ENCODE measurements at regions not wholly inside any gene's neighbourhood (a gene's known extent, or its start where the extent isn't known, plus 50 kb on each side); places are given as distances from the start of the nearest gene placed in this dataset.
"Not testable (repeated sequence)": the region's sequence is repeated elsewhere in the genome, so short reads cannot be mapped to it uniquely, and the experiment has no call there.

DNA sequence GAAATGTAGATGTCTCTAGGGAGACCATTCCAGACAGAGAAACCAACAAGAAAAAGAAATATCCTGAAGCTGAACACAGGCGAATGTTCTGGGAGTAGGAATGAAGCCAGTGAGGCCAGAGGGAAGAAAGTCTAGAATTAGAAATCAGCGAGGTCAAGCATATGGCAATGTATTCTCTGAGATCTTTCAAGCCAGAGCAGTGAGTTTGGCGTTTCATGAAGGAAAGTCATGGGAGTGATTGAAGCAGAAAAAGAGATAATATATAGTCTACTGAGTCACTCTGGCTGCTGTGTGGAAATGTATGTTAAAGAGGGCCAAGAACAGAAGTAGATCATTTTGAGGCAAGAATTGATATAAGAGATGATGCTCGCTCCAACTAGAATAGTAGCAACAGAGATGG lies 576.0 kb downstream of the PCDH17 start:
- DNase-seq = no peak

DNA sequence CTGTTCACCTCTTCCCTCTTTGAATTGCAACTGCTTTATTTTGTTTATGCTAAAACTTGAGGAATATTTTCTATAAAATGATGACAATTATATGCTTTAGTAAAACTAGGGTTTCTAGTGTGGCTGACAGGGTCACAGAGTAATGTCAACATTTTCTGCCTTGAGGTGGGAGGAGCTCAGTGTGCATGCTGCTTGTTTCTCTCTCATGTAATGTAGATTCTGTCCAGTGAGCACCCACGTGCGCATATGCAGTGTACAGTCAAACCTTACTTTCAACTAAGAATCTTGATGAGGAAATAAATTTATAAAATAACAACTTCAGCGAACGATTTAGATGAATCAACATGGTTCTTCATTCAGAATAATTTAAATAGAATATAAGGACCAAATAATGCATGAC lies 603.9 kb downstream of the PCDH17 start:
- DNase-seq = no peak

DNA sequence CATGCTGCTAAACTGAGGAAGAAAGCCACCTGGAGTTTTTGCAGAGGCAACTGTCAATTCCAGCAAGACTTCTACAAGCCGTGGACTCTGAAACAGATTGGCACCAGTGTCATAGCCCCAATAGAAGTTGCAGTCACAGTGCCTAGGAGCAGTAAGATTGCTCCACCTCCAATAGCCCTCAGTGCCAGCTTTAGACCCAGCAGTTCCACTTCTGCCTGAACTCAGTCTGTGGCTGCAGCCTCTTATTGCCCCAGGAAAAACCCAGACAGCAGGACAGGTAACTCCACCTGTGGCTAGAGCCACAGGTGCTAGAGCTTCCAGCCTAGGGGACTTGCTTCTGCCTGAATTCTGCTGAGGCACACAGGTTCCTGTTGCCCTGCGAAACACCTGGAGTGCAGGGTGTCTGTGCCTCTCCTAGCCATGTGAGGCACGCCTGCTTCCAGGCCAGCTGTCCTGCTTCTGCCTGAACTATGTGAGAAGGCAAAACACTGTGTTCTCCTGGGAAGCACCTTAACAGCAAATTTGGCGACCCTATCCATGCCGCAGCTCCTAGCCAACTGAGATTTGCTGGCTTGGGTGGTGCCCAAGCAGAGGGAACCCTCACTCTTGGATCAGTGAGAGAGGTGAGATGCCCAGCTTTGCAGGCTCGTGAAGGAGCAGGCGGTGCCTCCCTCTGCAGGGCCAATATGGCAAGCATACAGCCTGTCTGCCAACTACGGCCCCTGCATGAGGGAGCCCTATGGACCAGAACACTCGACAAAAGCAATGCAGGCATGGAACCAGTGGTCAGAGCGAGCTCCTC lies 607.6 kb downstream of the PCDH17 start:
- no peak for DNase-seq

DNA sequence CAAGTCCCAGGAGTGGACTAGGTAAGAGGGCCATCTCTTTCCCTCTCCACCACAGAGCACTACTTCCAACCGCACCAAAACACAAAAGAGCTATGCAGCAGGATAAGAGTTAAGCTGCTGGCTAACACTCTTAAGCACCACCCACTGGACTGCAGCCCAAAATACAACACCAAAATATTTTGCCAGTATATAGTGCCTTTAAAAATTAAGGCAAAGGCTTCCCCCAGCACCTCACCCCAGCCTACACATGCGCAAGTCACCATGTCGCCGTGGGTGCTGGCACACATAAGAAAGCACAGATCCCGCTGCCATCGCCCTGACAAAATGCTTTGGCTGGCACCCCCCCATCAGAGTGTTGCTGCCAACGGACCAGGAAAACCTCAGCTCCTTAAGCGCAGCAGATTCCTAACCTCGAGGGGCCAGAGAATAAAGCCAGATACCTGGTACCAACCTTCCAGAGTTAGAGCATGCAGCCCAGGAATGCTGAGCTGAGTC lies 608.3 kb downstream of the PCDH17 start:
- DNase-seq = no peak

DNA sequence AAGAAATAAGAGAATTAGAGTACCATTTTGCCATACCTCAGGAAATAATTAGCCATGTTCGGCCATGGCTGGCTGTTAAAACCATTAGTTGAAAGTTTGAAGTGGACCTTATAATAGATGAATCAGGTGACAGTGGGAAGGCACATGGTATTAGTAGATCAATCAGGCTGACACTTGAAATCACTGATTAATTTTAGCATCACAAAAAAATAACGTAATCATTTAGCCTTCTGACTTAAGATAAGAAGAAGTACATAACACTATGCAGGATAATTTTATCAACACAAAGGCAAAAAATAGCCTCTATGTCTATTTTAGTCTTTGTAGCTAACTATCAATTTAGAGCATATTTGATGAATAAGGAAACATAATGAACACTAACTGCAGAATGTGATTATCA lies 615.5 kb downstream of the PCDH17 start:
- DNase-seq = no peak

DNA sequence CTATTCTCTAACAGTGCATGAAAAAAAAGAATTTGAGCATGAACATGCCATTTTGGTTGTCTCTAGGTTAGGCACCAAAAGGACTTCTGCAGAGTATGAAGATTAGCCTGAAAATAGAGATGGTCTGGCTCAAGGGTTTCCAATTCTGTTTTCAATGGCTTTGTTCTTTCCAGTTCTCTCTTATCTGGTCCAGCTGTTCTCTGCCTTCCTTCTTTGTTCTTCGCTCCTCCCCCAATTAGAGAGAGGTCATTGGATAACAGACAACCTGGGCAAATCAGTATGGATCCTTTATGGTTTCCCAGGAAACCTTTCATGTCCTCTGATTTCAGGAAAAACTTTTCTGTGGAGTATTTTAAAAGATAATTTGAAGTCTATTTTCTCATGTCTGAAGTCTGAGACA lies 623.4 kb downstream of the PCDH17 start:
- DNase-seq = no peak

DNA sequence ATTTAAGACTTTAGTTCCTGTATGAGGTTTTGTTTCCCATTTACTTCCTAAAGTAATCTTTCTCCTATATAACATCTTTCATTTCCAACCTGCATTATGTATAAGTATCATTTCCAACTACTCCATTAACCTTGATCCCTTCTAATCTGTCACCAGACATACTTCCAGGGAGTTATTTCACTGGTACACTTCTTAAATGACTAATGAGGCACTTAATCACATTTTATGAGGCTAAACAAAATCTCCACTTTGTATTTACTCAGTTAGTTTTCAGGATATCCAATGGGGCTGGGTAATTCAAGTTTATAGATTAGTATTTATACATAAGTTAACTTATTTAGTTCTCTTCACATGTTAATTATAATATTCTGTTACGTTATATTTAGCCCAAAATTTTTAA lies 634.7 kb downstream of the PCDH17 start:
- no peak for DNase-seq

DNA sequence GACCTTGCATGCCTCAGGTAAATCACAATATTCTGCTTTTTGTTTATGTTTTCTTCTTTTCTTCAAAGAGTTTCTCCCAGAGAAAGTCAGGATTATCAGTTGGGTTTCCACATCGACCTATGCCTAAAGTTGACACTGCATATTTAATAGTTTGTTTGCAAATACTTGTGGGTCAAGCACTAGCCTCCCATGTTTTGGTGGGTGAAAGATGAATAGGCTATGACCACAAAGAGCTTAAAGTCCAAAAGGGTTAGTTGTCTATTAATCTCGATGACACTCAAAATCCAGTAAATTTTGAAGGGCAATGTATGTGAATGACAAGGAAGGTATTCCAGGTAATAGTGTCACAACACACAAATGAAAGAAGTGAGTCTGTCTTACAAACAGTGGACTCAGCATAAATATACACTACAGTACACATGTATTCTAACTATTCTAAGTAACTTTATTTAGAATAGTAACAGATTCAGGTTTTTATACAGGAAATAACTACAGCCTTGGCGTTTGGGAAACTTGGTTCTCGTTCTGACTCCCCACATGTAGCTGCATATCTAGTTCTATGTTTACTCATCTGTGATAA lies 667.1 kb downstream of the PCDH17 start:
- no peak for DNase-seq

DNA sequence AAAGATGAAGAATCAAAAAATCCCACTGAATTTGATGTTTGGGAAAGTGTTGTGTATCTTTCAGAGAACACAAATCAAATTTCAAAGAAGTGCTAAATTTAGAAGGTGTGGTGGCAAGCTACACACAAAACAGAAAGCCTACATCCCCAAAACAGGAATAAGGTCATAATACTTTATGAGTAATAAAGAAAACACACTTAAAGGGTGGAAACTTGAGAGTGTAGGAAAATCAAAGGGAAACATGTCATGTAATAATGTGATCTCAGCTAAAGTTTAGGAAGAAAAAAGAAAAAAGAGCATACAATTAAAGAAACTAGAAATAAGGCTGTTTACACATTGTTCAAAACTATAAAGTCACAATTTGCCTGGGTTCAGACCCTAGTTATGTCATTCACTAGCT lies 668.7 kb downstream of the PCDH17 start:
- DNase-seq = peak in 1 of 4 experiments; percentile 3

DNA sequence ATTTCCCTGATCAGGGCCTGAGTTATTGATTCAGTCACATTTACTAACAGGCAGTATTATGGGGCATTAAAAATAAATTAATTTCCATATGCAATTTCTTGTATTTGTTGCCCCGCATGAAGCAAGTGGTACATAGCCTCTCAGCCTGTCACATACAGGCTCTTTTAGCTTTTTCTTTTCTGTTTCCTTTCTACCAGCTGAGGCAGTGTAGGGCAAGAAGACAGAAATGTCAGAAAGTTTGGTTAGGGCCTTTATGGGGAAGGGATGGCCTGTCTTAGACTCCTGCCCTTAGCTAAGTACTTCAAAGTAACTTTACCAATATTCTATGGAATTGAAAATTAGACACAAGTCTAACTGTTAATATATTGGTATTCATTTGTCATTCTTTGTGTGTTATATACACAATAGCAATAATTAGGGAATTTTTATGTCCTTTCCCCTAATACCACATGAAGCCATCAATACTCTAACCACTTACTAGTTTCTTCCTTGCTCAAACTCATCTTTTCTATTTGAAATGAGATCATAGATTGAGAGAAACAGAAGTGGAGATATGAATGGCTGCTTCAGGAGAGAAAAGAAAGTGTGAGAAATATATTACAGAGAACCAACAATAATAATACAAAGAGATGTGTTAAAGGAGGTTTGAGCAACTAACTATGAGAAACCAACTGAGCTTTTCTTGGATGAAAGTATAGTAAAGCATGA lies 669.6 kb downstream of the PCDH17 start:
- DNase-seq = no peak

DNA sequence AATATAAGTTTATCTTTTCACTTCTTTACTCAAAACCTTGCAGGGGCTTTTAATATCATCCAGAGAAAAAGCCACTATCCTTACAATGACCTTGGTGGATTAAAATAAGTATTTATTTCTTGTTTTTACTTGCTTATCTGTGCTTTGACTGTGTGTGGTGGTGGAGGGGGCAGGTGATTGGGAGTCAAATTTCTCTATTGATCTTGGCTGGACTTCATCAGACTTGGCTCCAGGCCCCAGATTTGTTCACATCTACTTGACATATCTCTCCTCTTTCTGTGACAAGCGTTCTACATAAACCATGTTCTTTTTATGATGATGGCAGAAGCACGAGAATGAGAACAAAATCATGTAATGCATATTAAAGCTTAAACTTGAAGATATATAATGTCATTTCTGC lies 670.8 kb downstream of the PCDH17 start:
- DNase-seq = no peak

DNA sequence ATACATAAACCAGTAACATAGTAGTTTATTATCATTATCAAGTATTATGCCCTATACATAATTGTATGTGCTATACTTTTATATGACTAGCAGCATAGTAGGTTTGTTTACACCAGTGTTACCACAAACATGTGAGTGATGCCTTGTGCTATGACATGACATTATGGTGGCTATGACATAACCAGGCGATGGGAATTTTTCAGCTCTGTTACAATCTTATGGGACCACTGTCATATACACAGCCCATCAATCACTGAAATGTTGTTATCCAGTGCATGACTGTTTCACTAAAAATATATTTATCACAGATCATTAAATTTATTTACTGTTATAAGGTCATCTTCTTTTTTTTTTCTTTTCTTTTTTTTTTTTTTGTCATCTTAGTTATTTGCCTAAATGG lies 674.5 kb downstream of the PCDH17 start:
- no peak for DNase-seq

DNA sequence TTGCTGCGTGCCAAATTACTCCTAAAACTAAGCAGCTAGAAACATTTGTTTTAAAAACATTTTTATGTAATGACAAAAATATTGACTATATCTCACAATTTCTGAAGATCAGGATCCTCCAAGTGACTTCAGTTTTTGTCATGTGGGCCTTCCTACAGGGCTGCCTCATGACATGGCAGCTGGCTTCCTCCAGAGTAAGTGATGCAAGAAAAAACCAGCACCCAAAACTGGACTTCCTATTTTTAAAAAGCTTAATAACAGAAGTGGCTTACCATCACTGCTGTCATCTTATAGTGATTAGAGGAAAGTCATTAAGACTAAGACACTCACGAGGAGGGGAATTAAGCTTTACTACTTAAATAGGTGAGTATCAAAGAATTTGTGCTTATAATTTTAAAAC lies 681.7 kb downstream of the PCDH17 start:
- peak; percentile 52 to 90 (median 82) for DNase-seq

DNA sequence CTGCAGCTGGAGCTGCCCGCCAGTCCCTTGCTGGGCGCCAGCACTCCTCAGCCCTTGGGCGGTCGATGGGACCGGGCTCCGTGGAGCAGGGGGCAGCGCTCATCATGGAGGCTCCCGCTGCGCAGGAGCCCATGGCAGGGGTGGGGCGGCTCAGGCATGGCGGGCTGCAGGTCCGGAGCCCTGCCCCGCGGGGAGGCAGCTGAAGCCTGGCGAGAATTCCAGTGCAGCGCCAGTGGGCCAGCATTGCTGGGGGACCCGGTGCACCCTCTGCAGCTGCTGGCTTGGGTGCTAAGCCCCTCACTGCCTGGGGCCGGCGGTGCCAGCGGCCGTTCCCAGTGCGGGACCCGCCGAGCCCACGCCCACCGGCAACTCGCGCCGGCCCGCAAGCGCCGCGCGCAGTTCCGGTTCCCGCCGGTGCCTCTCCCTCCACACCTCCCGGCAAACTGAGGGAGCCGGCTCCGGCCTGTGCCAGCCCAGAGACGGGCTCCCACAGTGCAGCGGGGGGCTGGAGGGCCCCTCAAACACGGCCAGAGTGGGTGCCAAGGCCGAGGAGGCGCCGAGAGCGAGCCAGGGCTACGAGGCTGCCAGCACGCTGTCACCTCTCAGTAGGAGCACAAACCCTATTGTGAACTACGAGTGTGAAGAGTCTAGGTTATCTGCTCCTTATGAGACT lies 687.1 kb downstream of the PCDH17 start:
- no peak for DNase-seq

DNA sequence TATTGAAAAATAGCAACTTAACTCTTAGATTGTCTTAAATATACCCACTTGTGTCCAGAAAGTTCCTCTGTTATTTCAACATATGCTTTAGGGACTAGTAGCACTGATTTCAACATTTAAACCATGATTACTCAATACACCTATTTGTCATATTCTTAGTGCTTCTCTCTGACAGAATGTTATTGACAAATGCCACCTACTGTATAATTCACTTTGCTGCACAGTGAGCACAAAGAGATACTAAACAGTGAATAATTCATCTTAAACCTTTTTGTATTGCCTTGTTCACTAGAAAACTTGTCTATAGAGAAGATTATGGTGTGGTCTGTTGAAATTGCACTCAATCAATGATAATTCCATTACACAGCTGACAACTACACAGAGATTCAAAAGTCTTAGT lies 692.6 kb downstream of the PCDH17 start:
- peak; percentile 3 to 88 (median 45) for DNase-seq

DNA sequence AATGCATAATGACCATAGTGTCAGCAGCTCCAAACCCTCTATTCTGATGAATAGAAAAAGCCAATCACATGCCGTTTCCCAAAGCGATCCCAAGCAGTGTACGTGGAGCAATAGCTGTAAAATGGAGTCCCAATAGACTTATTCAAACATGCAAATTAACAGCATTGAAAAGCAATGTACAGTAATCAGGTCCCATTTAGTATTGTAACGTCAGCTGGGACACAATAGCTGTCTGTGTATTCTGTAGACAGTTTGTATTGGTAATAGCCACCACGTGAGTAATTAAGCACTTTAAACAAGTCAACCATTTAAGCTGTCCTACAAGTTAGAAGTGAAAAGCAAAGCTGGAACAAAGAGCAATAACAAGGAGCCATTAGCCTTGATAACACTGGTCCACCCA lies 698.2 kb downstream of the PCDH17 start:
- no peak for DNase-seq

DNA sequence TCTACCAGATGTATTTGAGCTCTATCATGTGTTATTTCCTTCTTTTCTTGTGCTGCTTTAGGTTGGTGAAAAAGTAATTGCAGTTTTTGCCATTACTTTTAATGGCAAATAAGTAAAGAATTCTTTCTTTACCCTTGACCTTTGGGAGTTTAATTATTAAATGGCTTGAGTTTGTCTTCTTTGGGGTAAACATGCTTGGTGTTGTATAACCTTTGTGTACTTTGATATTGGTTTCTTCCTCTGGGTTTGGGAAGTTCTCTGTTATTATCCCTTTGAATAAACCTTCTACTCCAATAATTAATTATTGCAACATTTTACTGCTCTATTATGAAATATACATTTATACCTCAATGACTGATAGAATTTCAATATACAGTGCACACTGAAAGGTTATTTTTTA lies 709.4 kb downstream of the PCDH17 start:
- DNase-seq = no peak

DNA sequence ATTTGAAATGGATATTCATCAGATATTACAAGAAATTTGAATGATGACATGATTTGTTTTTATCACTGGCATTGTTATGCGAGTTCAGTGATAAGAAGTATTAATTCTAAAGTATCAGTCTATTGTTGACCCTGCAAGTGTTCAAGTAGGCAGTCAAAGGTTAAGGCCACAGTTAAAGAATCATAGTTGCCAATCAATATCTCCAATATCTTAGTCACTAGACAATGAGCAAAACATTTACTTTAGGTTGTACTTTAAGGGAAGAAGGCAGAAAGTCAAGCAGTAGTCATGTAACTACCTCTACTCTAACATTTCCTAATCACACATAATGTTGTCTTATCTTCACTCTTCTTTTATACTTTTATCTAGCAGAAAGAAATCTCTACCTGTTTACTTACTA lies 709.8 kb downstream of the PCDH17 start:
- DNase-seq = no peak

DNA sequence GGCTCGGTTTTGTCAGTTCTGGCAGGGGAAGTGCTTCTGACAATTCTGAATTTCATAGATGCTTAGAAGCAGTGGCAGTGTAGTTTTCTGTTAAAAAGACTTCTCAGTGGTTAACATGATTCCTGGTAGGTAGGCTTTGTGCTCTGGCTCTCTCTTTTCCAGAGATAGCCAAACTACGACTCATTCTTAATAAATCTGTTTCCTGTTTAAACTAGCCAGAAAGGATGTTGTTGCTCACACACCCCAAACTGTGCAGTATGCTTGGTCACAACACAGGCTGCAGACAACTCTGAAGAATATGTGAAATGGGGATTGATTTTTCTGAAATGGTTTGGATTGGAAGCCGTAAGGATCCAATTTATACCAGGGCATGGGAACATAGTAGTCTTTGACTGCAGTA lies 711.5 kb downstream of the PCDH17 start:
- DNase-seq = no peak

DNA sequence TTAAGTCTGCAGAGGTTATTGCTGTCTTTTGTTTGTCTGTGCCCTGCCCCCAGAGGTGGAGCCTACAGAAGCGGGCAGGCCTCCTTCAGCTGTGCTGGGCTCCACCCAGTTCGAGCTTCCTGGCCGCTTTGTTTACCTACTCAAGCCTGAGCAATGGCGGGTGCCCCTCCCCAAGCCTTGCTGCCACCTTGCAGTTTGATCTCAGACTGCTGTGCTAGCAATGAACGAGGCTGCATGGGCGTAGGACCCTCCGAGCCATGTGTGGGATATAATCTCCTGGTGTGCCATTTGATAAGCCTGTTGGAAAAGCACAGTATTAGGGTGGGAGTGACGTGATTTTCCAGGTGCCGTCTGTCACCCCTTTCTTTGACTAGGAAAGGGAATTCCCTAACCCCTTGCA lies 720.6 kb downstream of the PCDH17 start:
- not testable (repeated sequence) for DNase-seq

DNA sequence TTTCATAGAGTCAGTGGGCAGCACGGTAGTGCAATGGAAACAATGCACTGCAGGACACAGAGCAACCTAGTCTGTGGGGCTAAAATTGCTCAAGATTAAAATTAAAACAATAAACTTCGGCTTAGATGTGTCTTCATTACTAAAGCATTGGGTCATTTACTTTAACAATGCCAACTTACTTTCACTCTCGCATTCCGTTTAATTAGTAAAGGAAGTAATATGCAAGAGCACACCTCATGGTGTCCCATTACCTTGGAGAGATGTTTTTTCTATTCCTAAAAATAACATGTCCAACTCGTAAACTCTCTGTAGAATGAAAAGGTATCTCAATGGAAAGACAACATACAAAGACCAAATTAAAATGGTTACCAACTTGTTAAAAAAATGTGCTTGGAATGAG lies 738.4 kb downstream of the PCDH17 start:
- no peak for DNase-seq

DNA sequence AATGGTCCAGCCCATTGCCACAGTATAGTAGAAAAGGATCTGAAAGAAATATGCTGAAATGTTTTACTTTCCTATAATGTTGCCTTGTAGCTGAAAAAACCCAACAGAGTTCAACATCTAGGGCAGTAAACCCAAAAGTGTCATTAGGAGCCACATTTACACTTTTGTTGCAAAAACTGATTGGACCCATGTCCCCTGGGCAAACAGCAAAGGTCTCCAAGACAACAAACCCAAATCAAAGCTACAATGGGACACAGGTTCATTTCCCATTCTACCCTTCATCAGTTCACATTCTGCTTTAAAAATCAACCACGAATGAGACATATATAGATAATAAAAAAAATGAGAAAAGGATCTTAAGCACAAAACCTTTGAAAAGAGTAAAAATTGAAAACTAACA lies 744.8 kb downstream of the PCDH17 start:
- DNase-seq = no peak

DNA sequence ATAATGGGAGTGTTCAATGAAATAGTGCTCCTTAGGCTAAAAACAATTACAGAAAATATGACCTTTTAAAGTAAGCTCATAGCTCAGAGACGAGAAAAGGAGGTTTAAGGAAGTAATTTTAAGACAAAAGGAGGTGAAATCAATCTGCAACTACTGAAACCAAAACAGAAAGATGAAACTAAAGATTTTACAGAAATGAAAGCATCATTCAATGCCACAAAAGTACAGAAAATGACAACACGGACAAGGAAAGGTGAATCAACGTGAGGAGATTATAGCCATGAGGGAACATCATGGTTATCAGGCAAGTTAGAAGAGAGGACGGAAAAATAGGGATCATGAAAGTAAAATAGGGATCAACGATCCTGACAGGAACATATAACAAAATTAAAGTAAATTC lies 745.2 kb downstream of the PCDH17 start:
- DNase-seq = no peak
